Forelimb muscle (tissue), 1 donor: ENCODE measurements at regions not wholly inside any gene's neighbourhood (a gene's known extent, or its start where the extent isn't known, plus 50 kb on each side); places are given as distances from the start of the nearest gene placed in this dataset.

Experiments used
- DNase-seq: peaks from one replicate; pipeline ENCODE4 v3.0.0-alpha.2; 2013; ENCODE audit warnings: low read depth

DNA sequence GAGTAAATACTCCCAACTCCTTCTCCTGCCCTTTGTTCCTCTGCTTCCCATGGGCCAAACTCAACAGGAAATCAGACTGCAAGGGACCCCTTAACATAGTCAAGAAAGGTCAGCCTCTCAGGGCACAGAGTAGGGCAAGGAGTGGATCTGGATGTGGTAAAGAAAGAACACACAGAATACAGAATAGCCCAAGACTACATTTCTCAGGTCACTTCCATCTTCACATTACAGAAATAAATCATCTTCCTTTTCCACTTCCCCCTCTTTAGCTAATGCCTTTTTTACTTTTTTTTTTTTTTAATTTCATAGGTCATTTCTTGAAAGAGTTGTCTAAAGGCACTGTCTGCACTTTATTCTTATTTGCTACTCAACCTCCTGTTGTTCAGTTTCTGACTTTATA lies 558.3 kb downstream of the TNS1 start:
- no peak for DNase-seq

DNA sequence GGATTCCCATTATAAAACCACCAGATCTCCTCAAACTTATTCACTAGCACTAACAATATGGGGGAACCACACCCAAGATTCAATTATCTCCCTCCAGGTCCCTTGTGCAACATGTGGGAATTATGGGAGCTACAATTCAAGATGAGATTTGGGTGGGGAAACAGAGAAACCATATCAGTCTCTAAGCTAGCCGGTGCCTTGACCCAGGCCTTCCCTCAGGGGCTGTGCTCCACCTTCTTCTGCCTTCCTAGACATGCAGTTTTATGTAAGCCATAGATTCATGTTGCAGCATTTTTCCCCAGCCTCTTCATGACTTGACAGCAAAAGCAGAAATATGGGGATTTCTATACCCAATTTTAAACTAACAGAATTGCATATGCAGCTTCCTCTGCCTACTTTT lies 559.2 kb downstream of the TNS1 start:
- DNase-seq, result no peak

GRCh38 chr2:217440000-217440399 lies 562.8 kb downstream of the TNS1 start:
- DNase-seq, result no peak

DNA sequence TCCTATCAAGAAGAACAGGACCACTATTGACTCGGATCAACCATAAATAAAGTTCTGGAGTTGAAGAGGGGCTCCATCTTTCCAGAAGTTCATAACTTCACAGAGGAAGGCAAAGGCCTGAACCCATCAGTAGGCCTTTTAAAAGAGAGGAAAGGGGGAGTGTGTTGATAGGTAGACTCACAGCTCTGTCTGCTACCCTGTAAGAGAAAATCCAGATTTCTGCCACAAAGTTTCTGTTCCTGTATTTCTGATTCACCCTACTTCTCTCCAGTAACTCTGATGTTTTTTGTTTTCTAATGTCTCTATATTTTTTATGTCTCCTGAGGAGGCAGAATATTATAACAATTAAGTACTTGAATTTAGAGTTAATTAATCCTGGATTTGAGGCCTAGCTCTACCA lies 564.0 kb downstream of the TNS1 start:
- DNase-seq, result no peak

- DNase-seq, result no peak
These were observed 564.7 kb downstream of the TNS1 start for GRCh38 chr2:217438136-217438535.

GRCh38 chr2:217437290-217437870 lies 565.4 kb downstream of the TNS1 start:
- DNase-seq, result no peak

DNA sequence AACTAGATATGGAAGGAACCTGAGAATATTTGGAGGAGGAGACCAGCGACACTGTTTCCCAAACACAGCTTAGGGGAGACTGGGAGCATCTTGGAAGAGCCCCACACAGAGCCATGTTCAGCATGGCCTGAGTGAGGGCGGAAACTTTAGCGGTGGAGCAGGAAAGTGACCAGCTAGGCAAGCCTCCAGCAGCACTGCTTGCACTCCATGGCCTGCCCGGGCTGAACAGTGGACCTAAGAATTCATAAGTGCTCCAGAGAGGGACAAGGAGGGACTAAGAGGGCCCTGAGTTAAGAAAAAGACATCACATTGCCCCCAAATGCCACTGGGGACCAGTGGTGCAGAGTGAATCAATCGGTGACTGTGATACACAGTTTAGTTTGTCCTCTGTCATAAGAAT lies 566.4 kb downstream of the TNS1 start:
- no peak for DNase-seq

DNA sequence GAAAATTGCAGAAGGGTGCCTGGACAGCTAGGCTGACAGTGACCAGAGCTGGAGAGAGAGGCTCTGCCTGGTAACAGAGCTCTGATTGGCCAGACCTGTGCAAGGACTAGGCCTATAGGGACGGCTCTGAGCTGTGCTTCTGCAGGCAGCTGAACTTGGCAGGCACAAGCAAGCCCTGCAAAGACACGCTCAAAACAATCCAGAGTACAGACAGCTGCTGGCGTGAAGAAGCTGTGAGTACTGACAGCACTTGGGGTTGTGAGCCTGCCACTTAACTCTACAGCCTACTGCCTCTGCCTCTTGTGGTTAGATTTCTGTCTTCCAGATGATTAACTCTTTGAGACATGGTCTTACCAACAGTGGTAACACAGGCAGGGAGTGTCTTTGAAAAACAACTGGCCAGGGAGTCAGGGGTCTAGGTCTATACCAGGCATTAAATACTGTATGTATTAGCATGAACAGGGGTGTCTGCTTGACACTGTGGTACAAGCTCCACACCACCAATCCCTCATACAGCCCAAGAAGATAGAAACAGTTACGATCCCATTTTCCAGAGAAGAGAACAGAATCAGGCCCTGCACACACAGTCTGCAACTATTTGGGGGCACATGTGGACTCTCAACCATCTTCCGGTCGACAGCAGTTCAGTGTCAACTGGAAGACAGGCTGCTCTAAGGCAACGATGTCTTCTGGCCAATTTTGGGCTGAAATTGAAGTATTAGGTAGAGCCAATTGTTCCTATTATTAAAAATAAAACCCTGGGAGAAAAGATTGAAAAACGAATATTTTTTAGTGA lies 568.4 kb downstream of the TNS1 start:
- peak; percentile 97 for DNase-seq

DNA sequence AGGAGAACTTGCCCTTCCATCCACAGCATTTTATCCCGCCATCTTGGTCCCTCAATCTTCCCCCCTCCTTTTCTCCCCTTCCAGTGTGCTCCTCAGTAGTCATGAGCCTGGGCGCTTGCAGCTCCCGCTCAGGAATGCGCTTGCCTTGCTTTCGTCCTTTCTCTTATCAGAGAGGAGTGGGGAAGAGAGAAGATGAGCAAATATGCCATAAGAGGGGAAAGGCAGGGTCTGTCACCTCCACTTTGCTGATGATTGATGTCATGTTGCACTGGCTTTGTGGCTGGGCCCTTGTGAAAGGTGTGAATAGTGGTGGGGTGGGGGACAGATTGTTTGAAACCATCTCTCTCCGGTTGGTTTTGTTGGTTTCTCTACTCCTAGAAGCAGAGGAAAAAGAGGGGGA lies 569.3 kb downstream of the TNS1 start:
- DNase-seq, result no peak

GRCh38 chr2:217431577-217432269 lies 571.1 kb downstream of the TNS1 start:
- no peak for DNase-seq

DNA sequence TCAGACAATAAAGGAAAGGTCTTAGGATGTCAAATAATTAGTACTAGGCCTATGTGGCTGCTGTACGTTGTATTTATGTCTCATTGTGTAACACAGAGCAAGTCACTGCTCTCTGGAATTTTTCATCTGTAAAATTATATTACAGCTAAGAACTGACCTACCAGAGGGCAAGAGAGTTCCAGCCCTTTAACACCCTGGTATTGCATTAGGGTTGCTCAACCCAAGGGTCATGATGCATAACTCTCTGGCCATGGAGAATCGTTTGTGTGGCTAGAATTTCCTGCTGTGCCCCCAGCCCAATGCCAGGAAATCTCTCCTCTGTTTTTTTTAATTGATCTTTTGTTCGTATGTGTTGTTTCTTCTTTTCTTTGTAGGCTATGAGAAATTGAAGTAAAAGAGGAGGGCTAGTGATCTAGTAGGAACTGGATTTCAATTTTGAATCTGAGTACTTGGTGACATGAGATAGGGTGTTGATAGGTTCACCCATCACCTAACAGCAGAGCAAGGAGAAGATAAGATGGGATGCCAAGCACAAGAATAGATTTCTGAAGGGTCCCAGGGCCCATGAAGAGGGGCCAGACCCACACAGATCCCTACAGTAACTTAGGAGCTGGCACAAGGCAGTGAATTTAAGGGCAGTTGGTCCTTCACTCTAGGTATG lies 571.2 kb upstream of the TNP1 start:
- DNase-seq, result no peak

- no peak for DNase-seq
These were observed 570.2 kb upstream of the TNP1 start for GRCh38 chr2:217429981-217430500.

GRCh38 chr2:217421834-217422233 lies 562.0 kb upstream of the TNP1 start:
- DNase-seq, result no peak

GRCh38 chr2:217420854-217421253 lies 561.0 kb upstream of the TNP1 start:
- DNase-seq, result no peak

DNA sequence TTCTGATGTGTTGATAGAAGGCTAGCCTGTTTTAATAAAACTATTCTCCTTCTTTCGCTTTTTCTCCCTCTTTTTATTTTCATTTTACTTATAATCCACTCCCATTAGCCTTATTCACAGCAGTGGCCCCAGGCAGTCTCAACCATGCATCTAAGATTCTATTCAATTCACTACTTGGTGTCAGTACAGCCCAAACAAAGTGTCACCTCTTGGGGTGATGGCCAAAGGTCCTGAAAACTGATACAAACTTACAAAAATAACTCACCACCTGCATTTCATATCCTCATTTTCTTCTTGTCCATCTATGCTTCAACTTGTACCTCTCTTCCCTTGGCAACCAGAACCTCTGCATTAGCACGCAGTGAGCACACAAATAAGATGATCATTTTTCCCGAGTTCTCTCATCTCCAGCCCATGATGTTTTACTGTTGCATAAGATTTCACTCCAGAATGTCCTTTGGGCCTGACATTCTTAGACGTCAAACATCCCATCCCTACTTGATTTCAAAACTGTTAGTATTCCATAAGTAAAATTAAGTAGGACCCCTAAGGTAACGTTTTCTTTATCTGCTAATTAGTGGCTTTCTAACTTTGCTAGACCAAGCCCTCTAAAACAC lies 559.3 kb upstream of the TNP1 start:
- DNase-seq, result no peak

- no peak for DNase-seq
These were observed 558.7 kb upstream of the TNP1 start for GRCh38 chr2:217418544-217418943.

DNA sequence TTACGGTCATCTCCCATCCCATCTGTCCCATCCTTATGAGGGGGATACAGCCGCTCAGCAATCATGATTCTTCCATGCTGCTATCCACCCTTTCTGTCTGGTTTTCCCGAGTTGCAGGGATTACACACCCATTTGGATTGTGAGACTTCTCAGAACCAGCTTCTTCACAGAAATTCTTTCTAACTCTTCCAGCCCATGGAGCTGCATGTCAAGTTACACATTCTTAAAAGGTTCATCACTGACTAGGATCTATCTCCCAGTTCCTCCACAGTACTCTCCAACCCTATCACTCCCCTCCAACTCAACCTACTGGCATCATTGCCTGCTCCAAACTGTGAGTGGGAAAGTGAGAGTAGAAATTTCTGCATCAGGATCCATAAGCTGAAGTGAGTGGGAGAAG lies 558.2 kb upstream of the TNP1 start:
- DNase-seq, result no peak

GRCh38 chr2:217417536-217417935 lies 557.7 kb upstream of the TNP1 start:
- no peak for DNase-seq

DNA sequence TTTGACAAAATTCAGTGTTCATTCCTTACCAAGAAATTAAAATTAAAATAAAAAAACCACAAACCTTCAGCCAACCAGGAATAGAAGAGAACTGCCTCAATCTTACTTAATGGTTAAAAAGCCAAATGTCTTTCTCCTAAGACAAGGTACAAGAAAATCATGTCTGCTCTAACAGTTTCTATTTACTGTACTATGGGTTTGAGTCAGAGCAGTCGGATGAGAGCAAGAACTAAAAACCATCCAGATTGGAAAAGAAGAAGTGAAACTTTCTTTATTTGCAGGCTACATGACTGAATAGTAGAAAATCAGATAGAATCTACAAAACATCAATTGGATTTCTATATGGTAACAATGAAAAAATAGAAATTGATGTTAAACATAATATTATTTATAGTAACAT lies 555.5 kb upstream of the TNP1 start:
- DNase-seq, result no peak

DNA sequence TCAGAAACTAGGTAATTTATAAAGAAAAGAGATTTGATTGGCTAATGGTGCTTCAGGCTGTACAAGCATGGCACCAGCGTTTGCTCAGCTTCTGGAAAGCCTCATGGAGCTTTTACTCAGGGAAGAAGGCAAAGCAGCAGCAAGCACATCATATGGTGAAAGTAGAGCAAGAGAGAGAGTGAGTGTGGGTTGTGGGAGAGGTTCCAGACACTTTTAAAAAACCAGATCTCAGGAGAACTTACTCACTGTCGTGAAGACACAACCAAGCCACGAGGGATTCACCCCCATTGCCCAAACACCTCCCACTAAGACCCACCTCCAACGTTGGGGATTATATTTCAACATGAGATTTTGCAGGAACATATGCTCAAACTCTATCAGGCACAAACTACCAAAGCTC lies 554.6 kb upstream of the TNP1 start:
- DNase-seq, result no peak

DNA sequence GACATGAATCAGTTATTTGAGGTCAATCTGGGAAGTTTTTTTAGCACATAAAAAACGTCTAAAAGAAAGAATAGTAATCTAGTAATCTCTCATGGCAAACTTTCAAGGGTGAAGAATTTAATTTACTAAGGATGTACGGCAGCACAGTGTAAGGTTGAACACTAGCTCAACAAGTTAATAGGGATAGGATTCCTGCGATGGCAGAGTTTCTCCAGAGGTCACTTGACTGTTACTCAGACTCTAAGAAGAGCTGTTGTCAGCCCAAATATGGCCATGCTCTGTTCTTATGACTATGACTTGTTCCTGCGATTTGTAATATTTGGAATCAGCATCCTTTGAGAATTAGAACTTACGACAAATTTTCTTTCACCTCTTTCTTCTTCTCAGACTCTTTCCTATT lies 553.3 kb upstream of the TNP1 start:
- no peak for DNase-seq

DNA sequence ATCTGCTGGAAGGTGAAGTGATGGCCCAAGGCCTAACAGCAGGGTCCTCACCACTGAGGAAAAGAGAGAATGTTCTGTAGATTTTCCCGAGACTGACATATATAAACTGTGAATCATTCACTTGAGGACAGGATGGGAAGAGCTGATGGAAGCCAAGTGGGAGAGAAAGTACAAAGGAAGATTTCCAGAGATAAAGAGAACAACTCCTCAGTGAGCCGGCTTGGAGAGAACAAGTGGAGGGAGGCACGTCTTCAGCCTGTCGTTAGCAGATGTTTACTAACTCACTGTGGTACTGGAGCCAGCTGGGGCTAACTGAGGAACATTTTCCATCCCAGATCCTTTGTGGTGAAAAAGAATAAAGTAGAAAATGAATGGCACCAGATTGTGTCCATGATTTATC lies 552.9 kb upstream of the TNP1 start:
- DNase-seq, result no peak
